K562 (cell line): ENCODE measurements at regions not wholly inside any gene's neighbourhood (a gene's known extent, or its start where the extent isn't known, plus 50 kb on each side); places are given as distances from the start of the nearest gene placed in this dataset.

Source experiments
- CTCF ChIP-seq, 3 experiments: IDR thresholded peaks in 2 of 3; conservative IDR thresholded peaks in 1 of 3; 2 replicates each; pipeline ENCODE4 v1.5.1; 2011 to 2012; ENCODE audit warnings: low read length in 3 of 3, mild to moderate bottlenecking in 3 of 3, control low read depth in 2 of 3, improper control_type of control experiment in 1 of 3, inconsistent platforms in 1 of 3, low read depth in 1 of 3, mixed read lengths in 1 of 3, moderate library complexity in 1 of 3; ENCODE audit not compliant: insufficient read depth in 2 of 3
- SP1 ChIP-seq: sonication (generic); formaldehyde crosslinking; IDR thresholded peaks from 2 replicates; pipeline ENCODE4 v1.8.1; 2022; ENCODE audit warnings: mild to moderate bottlenecking, missing genetic modification reagents
- ZNF121 ChIP-seq: sonication (generic); formaldehyde crosslinking; conservative IDR thresholded peaks from 2 replicates; pipeline ENCODE4 v1.8.0; 2022; ENCODE audit warnings: missing genetic modification reagents
- ZNF24 ChIP-seq: fragments of 450-650 bp; IDR thresholded peaks from 2 replicates; pipeline ENCODE4 v1.6.1; 2016

GRCh38 chr21:21750124-21750825 lies 752.1 kb downstream of the NCAM2 start:
- TF ChIP-seq CTCF (IDR thresholded peaks at IDR 0.05 in 2 of 3, conservative IDR thresholded peaks at IDR 0.05 in 1 of 3; ENCODE audit: insufficient read depth in 2 of 3, low read depth in 1 of 3, low read length in 3 of 3) (no peak), ZNF24 (no peak), ZNF121 (CRISPR knock-in tag) (no peak), SP1 (CRISPR knock-in tag) (no peak)
